ACC112 (cell line): ENCODE measurements at regions not wholly inside any gene's neighbourhood (a gene's known extent, or its start where the extent isn't known, plus 50 kb on each side); places are given as distances from the start of the nearest gene placed in this dataset.
"Not testable (repeated sequence)": the region's sequence is repeated elsewhere in the genome, so short reads cannot be mapped to it uniquely, and the experiment has no call there.

Experiments used
- H2AFZ ChIP-seq: fragments of 200-600 bp; sonication (generic); one replicate; pipeline ENCODE4 v1.6.0; 2017; ENCODE audit warnings: antibody characterized with exemption, low read length; ENCODE audit not compliant: unreplicated experiment
- H3K27ac ChIP-seq: fragments of 200-600 bp; sonication (generic); 2 replicates; pipeline ENCODE4 v1.5.1; 2014; ENCODE audit warnings: low read depth, mild to moderate bottlenecking, antibody characterized with exemption, low read length, moderate library complexity
- H3K27me3 ChIP-seq: fragments of 200-600 bp; sonication (generic); 2 replicates; pipeline ENCODE4 v1.6.1; 2014; ENCODE audit warnings: mild to moderate bottlenecking, antibody characterized with exemption, low read length, moderate library complexity, mixed read lengths; ENCODE audit not compliant: insufficient read depth
- H3K36me3 ChIP-seq: fragments of 200-600 bp; sonication (generic); 2 replicates; pipeline ENCODE4 v1.6.1; 2016; ENCODE audit warnings: mild to moderate bottlenecking, antibody characterized with exemption, low read length, moderate library complexity, mixed read lengths; ENCODE audit not compliant: insufficient read depth
- H3K4me1 ChIP-seq: fragments of 200-600 bp; sonication (generic); one replicate; pipeline ENCODE4 v1.6.1; 2016; ENCODE audit warnings: low read length, mixed read lengths; ENCODE audit not compliant: insufficient read depth, unreplicated experiment, control insufficient read depth
- H3K4me3 ChIP-seq: fragments of 200-600 bp; sonication (generic); 2 replicates; pipeline ENCODE4 v1.5.1; 2014; ENCODE audit warnings: mild to moderate bottlenecking, low read depth, low read length
- H3K79me2 ChIP-seq: fragments of 200-600 bp; sonication (generic); one replicate; pipeline ENCODE4 v1.6.0; 2016; ENCODE audit warnings: low read length; ENCODE audit not compliant: control insufficient read depth, unreplicated experiment, insufficient read depth

DNA sequence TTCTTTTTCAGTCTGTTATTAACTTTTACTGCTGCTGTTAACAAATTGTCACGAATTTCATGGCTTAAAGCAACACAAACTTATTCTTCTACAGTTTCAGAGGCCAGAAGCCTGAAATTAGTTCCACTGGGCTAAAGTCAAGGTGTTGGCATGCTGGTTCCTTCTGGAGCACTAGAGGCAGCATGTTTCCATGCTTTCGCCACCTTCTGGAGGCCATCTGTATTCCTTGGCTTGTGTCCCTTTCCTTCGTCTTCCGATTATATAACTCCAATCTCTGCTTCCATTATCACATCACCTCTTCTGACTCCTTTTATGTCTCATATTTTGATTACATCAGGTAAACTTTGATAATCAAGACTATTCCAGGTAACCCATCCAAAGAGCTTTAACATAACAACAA lies 1742.1 kb downstream of the BRINP3 start:
- no peaks in the 10 kb centered on the region for H3K79me2 ChIP-seq
- no peak overlapping the region for H3K27ac ChIP-seq
- H3K4me1 ChIP-seq, result no peaks in the 10 kb centered on the region
- H3K36me3 ChIP-seq, result no peaks in the 10 kb centered on the region
- no peak overlapping the region for H2AFZ ChIP-seq
- H3K4me3 ChIP-seq, result no peak overlapping the region
- H3K27me3 ChIP-seq, result no peaks in the 10 kb centered on the region

DNA sequence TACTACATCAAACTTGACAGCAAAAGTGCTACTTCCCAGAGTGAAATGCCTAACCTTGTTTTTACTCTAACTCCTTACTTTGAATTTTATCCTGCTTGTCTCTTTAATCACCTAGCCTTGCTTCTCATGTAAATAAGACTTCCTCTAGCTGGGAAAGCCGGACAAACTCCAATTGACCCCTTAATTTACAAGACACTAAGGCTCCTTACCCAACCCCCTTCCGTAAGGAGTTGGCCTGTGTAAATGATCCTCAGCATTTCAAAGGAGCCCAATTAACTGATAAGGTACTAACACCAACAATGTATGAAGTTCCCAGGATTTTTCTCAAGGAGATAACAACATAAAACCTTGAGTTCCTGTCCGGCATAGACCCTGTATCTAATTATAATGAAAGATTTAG lies 1728.4 kb downstream of the BRINP3 start:
- not testable (repeated sequence) for H3K79me2 ChIP-seq, H3K4me3 ChIP-seq, H2AFZ ChIP-seq, H3K36me3 ChIP-seq, H3K27me3 ChIP-seq, H3K4me1 ChIP-seq, H3K27ac ChIP-seq

DNA sequence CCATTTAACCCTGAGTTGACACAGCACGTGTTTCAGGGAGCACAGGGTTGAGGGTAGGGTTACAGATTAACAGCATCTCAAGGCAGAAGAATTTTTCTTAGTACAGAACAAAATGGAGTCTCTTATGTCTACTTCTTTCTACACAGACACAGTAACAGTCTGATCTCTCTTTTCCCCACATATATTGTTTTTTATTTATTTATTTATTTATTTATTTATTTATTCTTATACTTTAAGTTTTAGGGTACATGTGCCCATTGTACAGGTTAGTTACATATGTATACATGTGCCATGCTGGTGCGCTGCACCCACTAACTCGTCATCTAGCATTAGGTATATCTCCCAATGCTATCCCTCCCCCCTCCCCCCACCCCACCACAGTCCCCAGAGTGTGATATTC lies 1725.6 kb downstream of the BRINP3 start:
- not testable (repeated sequence) for H3K4me1 ChIP-seq, H3K36me3 ChIP-seq, H3K27me3 ChIP-seq, H3K27ac ChIP-seq, H3K4me3 ChIP-seq, H2AFZ ChIP-seq, H3K79me2 ChIP-seq

DNA sequence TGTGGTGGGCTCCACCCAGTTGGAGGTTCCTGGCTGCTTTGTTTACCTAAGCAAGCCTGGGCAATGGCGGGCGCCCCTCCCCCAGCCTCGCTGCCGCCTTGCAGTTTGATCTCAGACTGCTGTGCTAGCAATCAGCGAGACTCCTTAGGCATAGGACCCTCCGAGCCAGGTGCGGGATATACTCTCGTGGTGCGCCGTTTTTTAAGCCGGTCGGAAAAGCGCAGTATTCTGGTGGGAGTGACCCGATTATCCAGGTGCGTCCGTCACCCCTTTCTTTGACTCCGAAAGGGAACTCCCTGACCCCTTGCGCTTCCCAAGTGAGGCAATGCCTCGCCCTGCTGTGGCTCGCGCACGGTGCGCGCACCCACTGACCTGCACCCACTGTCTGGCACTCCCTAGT lies 1719.9 kb downstream of the BRINP3 start:
- not testable (repeated sequence) for H3K4me3 ChIP-seq, H2AFZ ChIP-seq, H3K27ac ChIP-seq, H3K36me3 ChIP-seq, H3K27me3 ChIP-seq, H3K4me1 ChIP-seq, H3K79me2 ChIP-seq

DNA sequence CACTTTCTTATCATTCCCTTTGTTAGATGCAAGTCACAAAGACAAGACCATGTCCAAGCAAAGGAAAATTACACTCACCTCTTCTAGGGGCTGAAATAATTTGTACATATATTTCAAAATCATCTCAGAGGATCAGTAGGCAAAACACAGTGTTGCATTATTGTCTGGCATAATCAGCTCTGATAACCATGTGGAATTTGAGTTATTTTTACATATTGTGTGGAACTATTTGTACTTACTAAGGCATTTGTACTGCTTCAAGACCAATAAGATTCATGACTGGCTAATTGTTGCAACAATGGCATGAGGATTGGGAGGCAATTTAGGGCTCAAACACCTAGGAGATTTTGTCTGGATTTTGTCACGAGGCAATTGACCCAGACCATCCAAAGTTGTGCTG lies 1716.4 kb downstream of the BRINP3 start:
- Histone ChIP-seq H3K27me3 (no peaks in the 10 kb centered on the region), H3K79me2 (no peaks in the 10 kb centered on the region), H3K27ac (no peak overlapping the region), H2AFZ (no peak overlapping the region), H3K4me1 (no peaks in the 10 kb centered on the region), H3K4me3 (no peak overlapping the region), H3K36me3 (no peaks in the 10 kb centered on the region)

DNA sequence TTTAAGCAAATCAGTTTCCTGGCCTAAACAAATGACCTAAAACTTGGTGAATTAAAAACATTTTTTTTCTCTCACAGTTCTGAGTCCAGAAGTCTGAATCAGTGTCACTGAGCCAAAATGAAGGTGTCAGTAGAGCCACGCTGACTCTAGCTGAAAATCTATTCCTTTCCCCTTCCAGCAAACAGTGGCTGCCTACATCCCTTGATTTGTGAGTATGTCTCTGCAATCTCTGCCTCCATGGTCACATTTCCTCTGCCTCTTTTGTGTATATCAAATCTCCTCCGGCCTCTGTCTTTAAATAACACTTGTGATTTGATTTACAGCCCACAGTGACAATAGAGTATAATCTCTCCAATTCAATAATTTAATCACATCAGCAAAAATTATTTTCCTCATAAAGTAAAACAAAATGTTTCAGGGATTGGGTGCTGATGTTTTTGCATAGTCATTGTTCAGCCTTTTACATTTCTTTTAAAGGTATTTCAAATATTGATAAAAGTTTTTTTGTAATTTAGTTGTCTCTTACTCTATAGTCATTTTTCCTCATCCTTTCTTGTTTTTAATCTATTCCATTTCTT lies 1715.4 kb downstream of the BRINP3 start:
- Histone ChIP-seq H3K4me3 (no peak overlapping the region), H3K27ac (no peak overlapping the region), H3K4me1 (no peaks in the 10 kb centered on the region), H3K36me3 (no peaks in the 10 kb centered on the region), H3K27me3 (no peaks in the 10 kb centered on the region), H2AFZ (no peak overlapping the region), H3K79me2 (no peaks in the 10 kb centered on the region)

DNA sequence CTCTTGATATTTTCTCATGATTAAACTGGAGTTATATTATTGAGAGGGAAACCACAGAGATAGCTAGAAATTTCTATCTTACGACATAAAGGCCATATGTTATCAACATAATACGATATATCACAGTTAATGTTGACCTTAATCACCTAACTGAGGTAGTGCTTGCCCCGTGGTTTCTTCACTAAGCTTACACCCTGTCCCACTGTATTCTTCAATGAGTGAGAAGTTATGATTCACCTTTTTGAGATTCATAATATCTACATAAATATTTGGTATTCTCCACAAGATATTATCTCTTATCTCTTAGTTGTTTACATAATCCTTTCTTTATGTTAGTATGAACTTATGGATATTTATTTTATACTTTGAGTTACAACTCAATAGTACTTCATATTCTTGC lies 1714.1 kb downstream of the BRINP3 start:
- no peak overlapping the region for H3K4me3 ChIP-seq
- no peaks in the 10 kb centered on the region for H3K36me3 ChIP-seq
- H2AFZ ChIP-seq, result no peak overlapping the region
- H3K27ac ChIP-seq, result no peak overlapping the region
- no peaks in the 10 kb centered on the region for H3K79me2 ChIP-seq
- no peaks in the 10 kb centered on the region for H3K27me3 ChIP-seq
- H3K4me1 ChIP-seq, result no peaks in the 10 kb centered on the region

DNA sequence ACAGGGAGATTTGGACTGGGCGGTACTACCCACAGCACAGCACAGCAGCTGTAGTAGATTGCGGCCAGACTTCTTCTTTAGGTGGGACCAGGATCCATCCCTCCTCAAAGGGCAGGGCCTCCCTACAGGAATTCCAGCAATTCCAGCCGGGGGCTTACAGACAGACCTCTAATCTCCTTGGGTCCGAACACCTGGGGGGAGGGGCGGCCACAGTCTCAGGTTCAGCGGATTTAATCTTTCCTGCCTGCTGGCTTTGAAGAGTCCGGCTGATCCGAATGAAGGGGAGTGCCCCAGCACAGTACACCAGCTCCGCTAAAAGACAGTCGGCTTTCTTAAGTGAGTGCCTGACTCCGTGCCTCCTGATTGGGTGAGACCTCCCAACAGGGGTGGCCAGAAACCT lies 1708.5 kb downstream of the BRINP3 start:
- H3K4me3 ChIP-seq, result no peak overlapping the region

DNA sequence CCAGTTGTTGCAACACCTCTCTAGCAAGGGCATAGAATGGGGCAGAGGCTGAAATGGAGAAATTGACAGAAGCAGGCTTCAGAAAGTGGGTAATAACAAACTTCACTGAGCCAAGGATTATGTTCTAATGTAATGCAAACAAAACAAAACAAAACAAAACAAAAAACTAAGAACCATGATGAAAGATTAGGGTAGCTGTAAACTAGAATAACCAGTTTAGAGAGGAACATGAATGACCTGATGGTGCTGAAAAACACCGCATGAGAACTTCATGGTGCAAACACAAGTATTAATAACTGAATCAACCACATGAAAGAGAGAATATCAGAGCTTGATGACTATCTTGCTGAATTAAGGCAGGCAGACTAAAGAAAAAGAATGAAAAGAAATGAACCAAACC lies 1707.7 kb downstream of the BRINP3 start:
- H3K4me1 ChIP-seq, result no peaks in the 10 kb centered on the region
- H3K27me3 ChIP-seq, result no peaks in the 10 kb centered on the region
- H3K79me2 ChIP-seq, result no peaks in the 10 kb centered on the region
- H3K27ac ChIP-seq, result no peak overlapping the region
- H3K36me3 ChIP-seq, result no peaks in the 10 kb centered on the region
- H2AFZ ChIP-seq, result no peak overlapping the region
- H3K4me3 ChIP-seq, result no peak overlapping the region

More for the DNA sequence above, 1708.5 kb downstream of the BRINP3 start:
- H2AFZ ChIP-seq, result no peak overlapping the region
- H3K27me3 ChIP-seq, result no peaks in the 10 kb centered on the region
- no peaks in the 10 kb centered on the region for H3K36me3 ChIP-seq
- H3K79me2 ChIP-seq, result no peaks in the 10 kb centered on the region
- H3K27ac ChIP-seq, result no peak overlapping the region
- no peaks in the 10 kb centered on the region for H3K4me1 ChIP-seq

DNA sequence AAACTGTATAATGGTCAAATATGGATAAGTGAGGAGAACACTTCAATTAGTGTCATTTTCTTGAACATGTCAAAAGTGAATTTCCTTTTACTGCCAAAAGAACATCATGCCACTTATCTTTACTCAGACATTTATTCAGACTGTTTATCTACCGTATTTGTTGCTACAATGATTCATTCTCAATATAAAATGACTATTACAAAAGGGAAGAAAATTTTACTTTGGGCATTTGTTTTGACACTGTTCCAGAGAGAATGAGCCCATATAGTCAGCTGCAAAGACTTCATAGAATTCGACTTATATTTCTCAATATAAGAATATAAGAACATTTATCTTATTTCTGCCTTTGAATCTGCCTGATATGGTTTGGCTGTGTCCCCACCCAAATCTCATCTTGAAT lies 1699.1 kb downstream of the BRINP3 start:
- H3K27ac ChIP-seq, result no peak overlapping the region
- no peak overlapping the region for H2AFZ ChIP-seq
- H3K4me1 ChIP-seq, result no peaks in the 10 kb centered on the region

DNA sequence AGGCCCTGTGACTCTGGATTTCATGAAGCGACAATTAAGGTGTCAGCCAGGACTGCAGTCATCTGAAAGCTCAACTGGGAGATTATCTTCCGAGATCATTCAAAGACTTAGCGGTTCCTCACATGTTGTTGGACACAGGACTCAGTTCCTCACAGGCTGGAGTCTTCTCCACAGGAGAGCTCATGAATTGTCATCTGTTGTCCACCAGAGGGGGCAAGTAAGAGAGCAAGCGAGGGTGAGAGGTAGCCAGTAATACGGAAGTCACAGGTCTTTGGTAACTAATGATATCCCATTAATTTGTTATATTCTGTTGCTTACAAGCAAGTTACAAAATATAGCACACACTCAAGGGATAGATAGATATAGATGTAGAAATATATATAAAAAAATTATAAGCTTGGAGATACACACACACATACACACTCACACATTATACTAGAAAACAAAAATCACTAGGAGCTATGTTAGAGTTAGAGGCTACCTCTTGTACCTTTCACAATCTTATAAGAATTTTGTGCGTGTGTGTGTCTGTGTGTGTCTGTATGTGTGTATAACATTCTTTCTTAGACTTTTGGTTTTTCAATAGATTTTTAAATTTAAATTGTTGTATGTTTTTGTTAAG lies 1695.3 kb downstream of the BRINP3 start:
- Histone ChIP-seq H3K27me3 (no peaks in the 10 kb centered on the region), H3K79me2 (no peaks in the 10 kb centered on the region), H3K4me3 (no peak overlapping the region), H2AFZ (no peak overlapping the region), H3K27ac (no peak overlapping the region), H3K4me1 (no peaks in the 10 kb centered on the region), H3K36me3 (no peaks in the 10 kb centered on the region)

More for the DNA sequence above, 1699.1 kb downstream of the BRINP3 start:
- H3K79me2 ChIP-seq, result no peaks in the 10 kb centered on the region
- H3K36me3 ChIP-seq, result no peaks in the 10 kb centered on the region
- no peaks in the 10 kb centered on the region for H3K27me3 ChIP-seq
- no peak overlapping the region for H3K4me3 ChIP-seq
